Stimulated activated CD4-positive, alpha-beta T cell treated with anti-CD3 and anti-CD28 coated beads, Interleukin-12 subunit alpha, Interleukin-12 subunit beta, amount 100 ng/mL, for 48 hours (primary cell): ENCODE measurements at regions not wholly inside any gene's neighbourhood (a gene's known extent, or its start where the extent isn't known, plus 50 kb on each side); places are given as distances from the start of the nearest gene placed in this dataset.

Source experiments
- DNase-seq, 3 donors: peaks; one replicate each; pipeline ENCODE4 v3.0.0-alpha.2; 2020; ENCODE audit warnings: low read depth in 2 of 3, low spot score in 1 of 3

- no peak for DNase-seq
These were observed 303.9 kb upstream of the SLCO3A1 start for GRCh38 chr15:91549581-91549980.

- DNase-seq, result no peak
These were observed 301.0 kb upstream of the SLCO3A1 start for GRCh38 chr15:91552555-91552954.

- DNase-seq, result no peak
These were observed 300.2 kb upstream of the SLCO3A1 start for GRCh38 chr15:91553196-91553854.

- no peak for DNase-seq
These were observed 298.2 kb upstream of the SLCO3A1 start for GRCh38 chr15:91555312-91555711.

- DNase-seq, result no peak
These were observed 296.6 kb upstream of the SLCO3A1 start for GRCh38 chr15:91556926-91557325.

GRCh38 chr15:91559066-91559465 is 294.4 kb upstream of the SLCO3A1 start:
- no peak for DNase-seq

GRCh38 chr15:91561371-91562100 is 292.0 kb upstream of the SLCO3A1 start:
- no peak for DNase-seq

- no peak for DNase-seq
These were observed 290.8 kb upstream of the SLCO3A1 start for GRCh38 chr15:91562698-91563097.

- no peak for DNase-seq
These were observed 288.9 kb upstream of the SLCO3A1 start for GRCh38 chr15:91564631-91565030.

- DNase-seq, result no peak
These were observed 287.4 kb upstream of the SLCO3A1 start for GRCh38 chr15:91566141-91566540.

GRCh38 chr15:91568036-91568435 is 285.5 kb upstream of the SLCO3A1 start:
- no peak for DNase-seq

- no peak for DNase-seq
These were observed 281.4 kb upstream of the SLCO3A1 start for GRCh38 chr15:91572110-91572509.

- DNase-seq, result no peak
These were observed 277.4 kb upstream of the SLCO3A1 start for GRCh38 chr15:91576096-91576495.

- DNase-seq, result no peak
These were observed 275.0 kb upstream of the SLCO3A1 start for GRCh38 chr15:91578511-91578910.

GRCh38 chr15:91584895-91585294 is 268.6 kb upstream of the SLCO3A1 start:
- DNase-seq, result no peak

- no peak for DNase-seq
These were observed 266.9 kb upstream of the SLCO3A1 start for GRCh38 chr15:91586560-91586959.

- DNase-seq, result peak in 1 of 3 donors; percentile 6
These were observed 264.1 kb upstream of the SLCO3A1 start for GRCh38 chr15:91589360-91589759.

- no peak for DNase-seq
These were observed 260.9 kb upstream of the SLCO3A1 start for GRCh38 chr15:91592567-91592966.

GRCh38 chr15:91593067-91593466 is 260.4 kb upstream of the SLCO3A1 start:
- no peak for DNase-seq

- DNase-seq, result no peak
These were observed 259.9 kb upstream of the SLCO3A1 start for GRCh38 chr15:91593653-91594052.

- no peak for DNase-seq
These were observed 254.2 kb upstream of the SLCO3A1 start for GRCh38 chr15:91599261-91599660.

GRCh38 chr15:91603384-91604080 is 250.0 kb upstream of the SLCO3A1 start:
- no peak for DNase-seq
